IPS-11a (cell line): ENCODE measurements at regions not wholly inside any gene's neighbourhood (a gene's known extent, or its start where the extent isn't known, plus 50 kb on each side); places are given as distances from the start of the nearest gene placed in this dataset.
"Not testable (repeated sequence)": the region's sequence is repeated elsewhere in the genome, so short reads cannot be mapped to it uniquely, and the experiment has no call there.

ENCODE experiments used
- H3K4me3 ChIP-seq: one replicate; pipeline ENCODE4 v1.5.1; 2013; ENCODE audit warnings: low read depth, low read length, control low read depth

- no peak overlapping the region for H3K4me3 ChIP-seq
Observed at GRCh38 chr20:56765172-56766073, 136.3 kb downstream of the TFAP2C start.

GRCh38 chr20:56766528-56766927 lies 137.4 kb downstream of the TFAP2C start:
- no peak overlapping the region for H3K4me3 ChIP-seq

- H3K4me3 ChIP-seq: no peak overlapping the region
Observed at GRCh38 chr20:56769921-56770600, 141.0 kb downstream of the TFAP2C start.

- H3K4me3 ChIP-seq: no peak overlapping the region
Observed at GRCh38 chr20:56773749-56774148, 144.6 kb downstream of the TFAP2C start.

- no peak overlapping the region for H3K4me3 ChIP-seq
Observed at GRCh38 chr20:56774873-56775272, 145.8 kb downstream of the TFAP2C start.

- H3K4me3 ChIP-seq: no peak overlapping the region
Observed at GRCh38 chr20:56776345-56776744, 147.2 kb downstream of the TFAP2C start.

- no peak overlapping the region for H3K4me3 ChIP-seq
Observed at GRCh38 chr20:56778765-56779195, 149.7 kb downstream of the TFAP2C start.

GRCh38 chr20:56779452-56780143 lies 150.5 kb downstream of the TFAP2C start:
- H3K4me3 ChIP-seq: no peak overlapping the region

- H3K4me3 ChIP-seq: no peak overlapping the region
Observed at GRCh38 chr20:56780266-56780665, 151.2 kb downstream of the TFAP2C start.

- no peak overlapping the region for H3K4me3 ChIP-seq
Observed at GRCh38 chr20:56781108-56781739, 152.1 kb downstream of the TFAP2C start.

- not testable (repeated sequence) for H3K4me3 ChIP-seq
Observed at GRCh38 chr20:56781987-56782560, 153.0 kb downstream of the TFAP2C start.

- not testable (repeated sequence) for H3K4me3 ChIP-seq
Observed at GRCh38 chr20:56782814-56783213, 153.7 kb downstream of the TFAP2C start.

- no peak overlapping the region for H3K4me3 ChIP-seq
Observed at GRCh38 chr20:56783826-56784225, 154.7 kb downstream of the TFAP2C start.

- no peak overlapping the region for H3K4me3 ChIP-seq
Observed at GRCh38 chr20:56786503-56786902, 157.4 kb downstream of the TFAP2C start.

- no peak overlapping the region for H3K4me3 ChIP-seq
Observed at GRCh38 chr20:56788041-56788670, 159.1 kb downstream of the TFAP2C start.

GRCh38 chr20:56788671-56789610 lies 159.8 kb downstream of the TFAP2C start:
- H3K4me3 ChIP-seq: no peak overlapping the region

GRCh38 chr20:56793916-56794315 lies 164.8 kb downstream of the TFAP2C start:
- no peak overlapping the region for H3K4me3 ChIP-seq

GRCh38 chr20:56795492-56795891 lies 166.4 kb downstream of the TFAP2C start:
- H3K4me3 ChIP-seq: no peak overlapping the region

- no peak overlapping the region for H3K4me3 ChIP-seq
Observed at GRCh38 chr20:56796345-56796744, 167.2 kb downstream of the TFAP2C start.
